C4-2B (cell line): ENCODE measurements at regions not wholly inside any gene's neighbourhood (a gene's known extent, or its start where the extent isn't known, plus 50 kb on each side); places are given as distances from the start of the nearest gene placed in this dataset.

Experiments
- ZFX ChIP-seq: fragments of 450-650 bp; IDR thresholded peaks from 2 replicates; pipeline ENCODE4 v1.6.1; 2017
- TF ChIP-seq, protein P1 (sequence below): fragments of 450-650 bp; conservative IDR thresholded peaks from 2 replicates; pipeline ENCODE4 v1.5.1; 2017; ENCODE audit warnings: mild to moderate bottlenecking

DNA sequence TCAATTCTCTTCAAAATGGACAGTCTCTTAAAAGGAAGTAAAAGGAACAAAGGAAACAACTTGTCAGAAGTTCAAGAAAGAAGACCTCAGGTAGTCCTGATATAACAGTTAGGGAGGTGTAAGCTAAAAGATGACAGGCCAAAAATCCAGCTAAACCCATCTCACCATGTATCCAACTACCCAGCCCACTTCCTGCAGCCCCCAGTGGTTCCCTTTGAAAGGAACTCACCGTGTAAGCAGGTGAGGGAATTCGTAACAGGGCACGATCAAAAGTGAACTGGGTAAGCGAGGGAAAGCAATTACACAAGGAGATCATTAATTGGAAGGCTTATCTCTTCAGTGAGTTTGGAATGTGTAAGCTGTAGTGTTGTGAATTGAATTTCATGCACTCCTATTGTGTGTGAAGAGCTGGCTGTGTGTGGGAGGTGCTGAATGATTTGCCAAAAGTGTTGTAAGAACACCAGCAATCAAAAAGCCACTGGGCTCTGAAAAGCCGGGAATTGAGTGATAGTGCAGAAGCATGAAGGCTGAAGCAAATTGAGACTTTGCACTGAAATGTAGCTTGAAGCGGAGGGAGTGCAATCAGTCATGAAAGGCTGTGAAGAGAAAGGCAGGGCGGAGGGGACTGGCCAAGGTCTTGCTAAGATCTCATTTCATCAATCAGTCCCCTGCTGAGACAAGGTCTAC lies 914.2 kb upstream of the LCORL start:
- TF ChIP-seq, protein P1, sequence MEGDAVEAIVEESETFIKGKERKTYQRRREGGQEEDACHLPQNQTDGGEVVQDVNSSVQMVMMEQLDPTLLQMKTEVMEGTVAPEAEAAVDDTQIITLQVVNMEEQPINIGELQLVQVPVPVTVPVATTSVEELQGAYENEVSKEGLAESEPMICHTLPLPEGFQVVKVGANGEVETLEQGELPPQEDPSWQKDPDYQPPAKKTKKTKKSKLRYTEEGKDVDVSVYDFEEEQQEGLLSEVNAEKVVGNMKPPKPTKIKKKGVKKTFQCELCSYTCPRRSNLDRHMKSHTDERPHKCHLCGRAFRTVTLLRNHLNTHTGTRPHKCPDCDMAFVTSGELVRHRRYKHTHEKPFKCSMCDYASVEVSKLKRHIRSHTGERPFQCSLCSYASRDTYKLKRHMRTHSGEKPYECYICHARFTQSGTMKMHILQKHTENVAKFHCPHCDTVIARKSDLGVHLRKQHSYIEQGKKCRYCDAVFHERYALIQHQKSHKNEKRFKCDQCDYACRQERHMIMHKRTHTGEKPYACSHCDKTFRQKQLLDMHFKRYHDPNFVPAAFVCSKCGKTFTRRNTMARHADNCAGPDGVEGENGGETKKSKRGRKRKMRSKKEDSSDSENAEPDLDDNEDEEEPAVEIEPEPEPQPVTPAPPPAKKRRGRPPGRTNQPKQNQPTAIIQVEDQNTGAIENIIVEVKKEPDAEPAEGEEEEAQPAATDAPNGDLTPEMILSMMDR = no peak
- TF ChIP-seq ZFX = no peak
